HG03064 (cell line): ENCODE measurements at regions not wholly inside any gene's neighbourhood (a gene's known extent, or its start where the extent isn't known, plus 50 kb on each side); places are given as distances from the start of the nearest gene placed in this dataset.
A peak's percentile ranks its signal among the peaks of the same experiment; 100 is the strongest.

Source experiments
- ATAC-seq: cut with Tn5 transposase; IDR thresholded peaks from one replicate; pipeline ENCODE4 v1.9.1; 2021; ENCODE audit warnings: low read depth; ENCODE audit not compliant: unreplicated experiment

DNA sequence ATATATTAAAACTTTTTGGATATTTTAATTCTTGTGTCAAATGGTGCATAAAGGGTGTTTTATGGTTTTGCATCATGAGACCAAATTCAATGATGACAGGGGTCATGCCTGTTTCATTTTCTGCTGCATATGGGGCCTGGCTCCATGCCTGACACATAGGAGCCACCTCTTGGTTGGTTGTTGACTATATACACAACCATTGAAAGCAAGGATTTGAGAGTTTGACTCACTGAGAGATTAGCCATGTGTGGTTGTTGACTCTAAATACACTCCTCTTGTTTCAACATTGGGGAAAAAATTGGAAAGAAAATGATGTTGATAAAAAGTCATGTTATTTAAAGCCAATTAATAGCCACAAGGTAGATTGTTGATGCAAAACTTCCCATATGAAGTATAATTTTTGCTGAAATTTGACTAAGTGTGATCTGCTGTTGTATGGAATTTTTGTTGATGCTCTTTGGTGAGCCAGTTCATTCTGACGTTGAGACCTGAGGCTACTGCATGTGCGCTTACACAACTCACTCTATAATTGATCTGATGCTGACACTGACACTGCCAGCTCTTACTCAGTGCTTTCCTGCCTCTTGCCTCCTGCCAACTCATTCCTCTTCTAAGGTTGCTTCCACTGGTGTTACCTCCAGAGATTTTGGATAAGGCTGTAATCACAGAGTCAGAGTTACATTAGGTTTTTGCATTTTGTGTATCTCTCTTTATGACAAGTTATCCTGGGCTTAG lies 446.2 kb upstream of the SLC14A2 start:
- no peak for ATAC-seq

DNA sequence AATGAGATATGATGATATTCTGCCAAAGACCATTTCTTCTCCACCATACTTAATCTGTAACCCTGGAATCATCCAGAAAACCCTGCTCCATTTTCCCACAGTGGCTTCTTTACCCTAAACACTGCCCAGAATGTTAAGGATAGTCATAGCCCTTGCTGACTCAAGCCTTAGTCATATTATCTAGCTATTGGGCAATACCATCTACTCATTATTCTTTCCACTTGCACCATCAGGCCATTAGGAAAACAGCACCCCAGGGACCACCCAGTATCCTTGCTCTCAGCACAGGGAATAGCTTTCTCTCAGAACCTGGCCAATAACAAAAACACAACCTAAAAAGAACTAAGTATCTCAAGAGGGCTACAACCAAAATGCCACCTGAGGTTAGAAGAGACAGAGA lies 445.7 kb upstream of the SLC14A2 start:
- ATAC-seq, result no peak

DNA sequence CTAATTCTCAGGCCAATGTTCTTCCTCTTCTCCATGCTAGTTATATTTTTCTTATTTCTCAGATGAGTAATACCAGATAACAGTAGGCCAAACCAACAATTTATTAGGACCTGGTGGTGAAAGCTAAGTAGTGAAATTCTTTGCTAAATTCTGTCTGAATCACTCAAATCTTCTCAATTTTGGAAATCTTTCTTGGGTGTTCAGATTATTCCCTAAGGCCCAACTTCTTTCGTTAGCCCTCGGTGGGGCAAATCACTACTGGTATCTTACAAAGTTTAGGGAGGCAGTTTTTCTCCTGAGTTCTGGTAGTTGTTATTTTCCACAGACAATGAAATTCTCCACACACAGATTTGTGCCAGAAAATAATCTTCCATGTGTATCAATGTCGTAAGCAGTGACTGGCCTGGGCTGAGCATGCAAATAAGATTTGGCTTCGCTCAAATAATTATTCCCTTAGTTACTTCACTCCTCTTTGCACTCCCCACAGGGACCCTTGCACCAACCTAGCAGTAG lies 443.5 kb upstream of the SLC14A2 start:
- no peak for ATAC-seq

DNA sequence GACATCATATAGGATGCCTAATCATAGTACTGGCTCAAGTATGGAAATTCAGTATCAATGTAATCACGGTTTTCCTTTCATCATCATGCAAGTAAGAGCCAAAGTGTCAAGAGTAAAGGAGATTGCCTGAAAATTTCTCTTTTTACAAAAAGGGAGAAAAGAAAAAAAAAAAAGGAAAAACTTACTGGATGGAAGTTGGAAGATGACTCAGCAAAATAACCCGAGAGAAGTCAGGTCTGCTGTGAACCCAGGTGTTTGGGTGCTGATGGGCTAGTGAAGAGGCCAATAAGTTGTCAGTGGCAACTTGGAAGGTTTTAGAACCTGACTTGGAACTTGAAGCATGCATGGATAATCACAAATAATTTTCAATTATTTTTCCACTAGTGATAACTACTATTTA lies 441.9 kb upstream of the SLC14A2 start:
- ATAC-seq, result no peak

DNA sequence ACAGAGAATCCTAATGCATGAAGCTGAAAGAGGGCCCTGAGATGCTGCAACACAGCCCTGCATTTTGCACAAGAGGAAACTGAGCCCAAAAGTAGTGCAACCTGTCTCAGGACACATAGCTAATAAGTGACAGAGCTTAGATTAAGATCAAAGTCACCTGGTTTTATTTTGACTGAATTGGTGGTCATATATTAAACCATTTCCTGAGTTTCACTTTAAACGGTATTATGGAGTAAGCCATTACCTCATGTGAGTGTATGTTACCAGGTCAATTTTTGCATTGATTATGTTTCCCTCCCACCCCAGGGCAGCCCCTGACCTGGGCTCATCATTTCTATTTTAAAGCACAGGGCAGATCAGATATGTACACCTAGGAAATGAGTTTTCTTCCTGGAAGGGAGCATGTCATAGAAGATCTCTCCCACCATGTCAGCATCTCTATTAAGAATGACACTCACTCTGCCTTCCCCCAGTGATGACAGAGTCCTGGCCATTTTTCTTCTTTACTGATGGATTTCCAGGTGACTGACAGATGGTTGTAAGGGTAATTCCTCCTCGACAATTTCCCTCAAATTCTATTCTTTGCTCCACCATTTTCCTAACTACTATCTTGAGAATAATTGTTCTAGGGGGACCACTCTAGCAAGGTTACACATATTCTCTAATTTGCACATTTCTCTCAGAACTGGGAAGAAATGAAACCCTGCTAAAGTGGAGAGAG lies 441.3 kb upstream of the SLC14A2 start:
- peak; percentile 67 for ATAC-seq

DNA sequence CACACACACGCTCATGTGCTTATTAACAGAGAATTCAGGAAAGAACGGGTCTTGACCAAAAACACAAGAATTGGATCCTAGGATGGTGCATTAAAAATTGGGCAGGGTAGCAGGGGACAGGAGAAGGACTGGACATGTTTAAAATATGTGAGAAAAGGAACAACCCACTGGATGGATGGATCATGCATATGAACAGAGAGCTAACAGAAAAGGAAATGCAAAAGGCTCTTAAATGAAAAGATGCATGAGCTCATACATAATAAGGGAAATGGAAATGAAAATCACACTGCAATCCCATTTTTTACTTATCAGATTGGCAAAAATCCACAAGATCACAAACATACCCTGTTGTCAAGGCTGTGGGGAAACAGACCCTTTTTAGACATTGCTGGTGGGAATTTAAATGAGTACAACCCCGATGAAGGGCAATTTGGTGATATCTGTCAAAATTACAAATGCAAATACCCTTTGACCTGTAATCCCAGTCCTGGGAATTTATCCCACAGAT lies 440.6 kb upstream of the SLC14A2 start:
- no peak for ATAC-seq

DNA sequence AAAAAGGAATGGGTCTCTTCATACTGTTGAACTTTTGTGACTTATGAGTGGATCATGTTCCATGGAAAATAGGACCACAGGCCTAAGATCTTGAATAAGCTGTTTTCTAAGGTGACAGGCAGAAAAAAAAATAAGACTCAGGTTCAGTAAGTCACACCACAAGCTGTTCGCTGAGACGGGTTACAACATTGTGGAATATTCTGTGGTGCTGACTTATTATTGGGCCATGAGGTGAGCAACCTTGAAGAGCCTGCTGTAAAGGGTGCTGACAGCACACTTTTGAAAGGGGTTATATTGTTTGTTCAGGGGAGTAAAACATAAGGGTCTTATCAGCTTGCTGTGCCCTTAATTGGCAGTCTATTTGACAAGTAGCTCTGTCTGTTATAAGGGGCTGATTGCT lies 439.8 kb upstream of the SLC14A2 start:
- no peak for ATAC-seq

DNA sequence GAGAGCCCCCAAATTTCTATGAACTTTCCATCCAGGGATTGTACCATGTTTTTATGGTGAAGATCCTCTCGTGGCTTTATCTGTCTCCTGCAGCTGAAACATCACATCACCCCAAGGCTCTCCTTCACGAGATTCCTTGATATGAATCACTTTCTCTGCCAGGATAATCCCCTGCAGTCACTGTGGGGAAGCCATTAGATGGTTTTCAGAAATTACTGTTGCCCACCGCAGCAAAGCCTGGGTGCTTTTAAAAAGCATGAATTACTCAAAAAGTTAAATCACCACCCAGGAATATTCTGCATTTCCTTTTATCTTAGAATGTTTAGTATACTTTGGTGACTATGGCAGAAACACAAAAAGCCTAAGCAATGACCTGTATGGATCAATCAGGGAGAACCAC lies 428.4 kb upstream of the SLC14A2 start:
- ATAC-seq, result no peak

DNA sequence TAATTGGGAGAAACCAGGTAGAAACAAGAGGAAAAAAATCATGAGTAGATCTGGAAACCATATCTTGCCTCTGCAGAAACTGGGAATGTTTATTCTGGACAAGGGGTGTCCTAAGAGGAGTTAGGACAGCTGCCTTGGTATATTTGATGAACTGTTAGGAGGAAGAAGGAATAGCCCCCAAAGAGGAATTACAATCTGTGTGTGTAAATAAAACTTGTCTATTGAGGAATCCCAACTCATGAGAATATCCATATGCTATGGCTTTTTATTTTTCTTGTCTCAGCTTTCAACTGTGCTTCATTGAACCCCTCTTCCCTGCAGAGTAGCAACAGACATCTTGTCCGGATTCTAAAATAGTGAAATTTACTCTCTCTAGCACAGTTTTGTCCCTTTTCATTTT lies 423.5 kb upstream of the SLC14A2 start:
- ATAC-seq, result no peak

DNA sequence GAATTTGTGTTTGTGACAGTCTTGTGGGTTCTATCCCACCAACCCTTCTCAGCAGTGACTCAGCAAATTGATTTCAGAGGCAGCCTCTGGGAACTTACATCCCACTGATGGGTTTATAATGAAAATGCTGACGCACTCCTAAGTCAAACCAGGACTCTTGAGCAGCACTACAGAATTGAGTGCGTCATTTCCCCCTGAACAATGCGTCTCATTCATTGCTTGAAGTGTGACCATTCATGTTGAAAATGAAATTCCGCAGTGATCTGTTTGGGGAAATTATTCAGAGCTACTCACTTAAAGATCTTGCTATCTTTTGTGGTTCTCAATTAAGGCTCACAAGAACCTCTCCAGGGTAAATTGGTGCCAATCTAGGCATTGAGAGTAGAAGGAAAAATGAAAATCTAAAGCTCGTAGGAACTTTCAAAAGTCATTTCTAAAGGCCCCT lies 417.7 kb upstream of the SLC14A2 start:
- peak; percentile 96 for ATAC-seq

DNA sequence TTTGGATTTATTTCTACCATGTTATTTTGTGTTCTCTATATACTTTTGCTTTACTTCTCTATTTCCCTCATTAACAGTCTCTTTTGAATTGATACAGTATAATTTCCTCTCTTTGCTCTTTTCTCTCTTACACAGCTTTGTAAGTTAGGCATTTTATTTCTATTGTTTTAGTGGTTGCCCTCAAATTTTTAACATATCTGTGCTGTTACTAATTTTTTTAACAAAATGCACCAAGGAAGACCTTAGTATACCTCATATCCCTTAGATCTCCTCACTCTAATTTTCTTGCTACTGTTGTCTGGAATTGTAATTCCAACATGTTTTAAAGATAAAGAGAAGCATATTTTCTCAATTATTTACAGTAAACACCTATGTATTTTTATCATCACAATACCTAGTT lies 416.8 kb upstream of the SLC14A2 start:
- ATAC-seq, result no peak

DNA sequence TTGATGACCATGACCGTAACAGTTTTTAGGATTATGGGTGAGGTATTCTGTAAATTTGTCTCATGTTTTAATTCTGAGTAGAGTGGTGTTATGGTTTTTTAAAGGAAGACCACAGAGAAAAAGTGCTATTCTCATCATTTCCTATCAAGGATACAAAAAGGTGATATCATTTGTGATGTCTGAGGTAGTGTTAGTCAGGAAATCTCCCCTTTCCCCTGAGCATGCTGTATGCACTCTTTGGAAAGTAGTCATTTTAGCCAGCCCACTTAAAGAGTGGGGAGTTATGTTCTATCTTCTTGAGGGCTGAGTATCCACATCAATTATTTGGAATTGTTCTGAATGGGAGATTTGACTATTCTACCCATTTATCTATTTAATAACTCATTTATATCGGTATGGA lies 414.2 kb upstream of the SLC14A2 start:
- no peak for ATAC-seq

DNA sequence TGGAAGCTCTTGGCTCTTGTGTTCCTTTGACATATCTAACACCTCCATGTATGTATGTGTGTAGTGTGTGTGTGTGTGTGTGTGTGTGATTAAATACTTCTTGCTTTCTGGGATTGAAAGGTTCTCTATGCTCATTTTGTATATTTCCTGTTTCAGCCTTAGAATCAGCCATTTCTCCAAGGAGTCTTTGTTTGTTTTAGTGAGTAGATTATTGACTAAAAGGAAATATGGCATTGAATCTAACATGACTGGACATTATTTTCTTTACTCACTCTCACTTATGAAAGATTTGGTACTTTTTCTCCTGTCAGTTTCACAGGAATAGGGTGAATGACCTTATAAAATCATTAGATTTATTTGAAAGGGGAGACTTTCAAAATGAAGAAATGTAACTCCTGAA lies 413.8 kb upstream of the SLC14A2 start:
- ATAC-seq, result no peak

DNA sequence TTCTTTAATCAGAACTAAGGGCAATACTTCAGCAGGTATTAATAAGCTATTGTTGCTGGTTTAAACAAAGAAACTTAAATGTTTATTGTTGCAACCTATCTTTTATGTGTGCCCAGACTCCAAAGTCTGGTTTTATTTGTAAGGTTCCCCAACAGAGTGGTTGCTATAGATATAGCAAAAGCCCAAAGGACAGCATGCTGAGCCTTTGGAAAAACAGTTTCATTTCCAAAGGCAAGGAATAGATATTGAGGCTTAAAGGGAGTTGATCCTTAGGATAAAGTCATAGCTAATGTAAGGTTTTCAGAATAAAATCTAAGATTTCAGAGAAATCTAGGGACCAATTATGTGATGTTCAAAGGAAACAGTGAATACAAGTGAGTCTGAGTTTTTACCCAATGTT lies 413.2 kb upstream of the SLC14A2 start:
- no peak for ATAC-seq

DNA sequence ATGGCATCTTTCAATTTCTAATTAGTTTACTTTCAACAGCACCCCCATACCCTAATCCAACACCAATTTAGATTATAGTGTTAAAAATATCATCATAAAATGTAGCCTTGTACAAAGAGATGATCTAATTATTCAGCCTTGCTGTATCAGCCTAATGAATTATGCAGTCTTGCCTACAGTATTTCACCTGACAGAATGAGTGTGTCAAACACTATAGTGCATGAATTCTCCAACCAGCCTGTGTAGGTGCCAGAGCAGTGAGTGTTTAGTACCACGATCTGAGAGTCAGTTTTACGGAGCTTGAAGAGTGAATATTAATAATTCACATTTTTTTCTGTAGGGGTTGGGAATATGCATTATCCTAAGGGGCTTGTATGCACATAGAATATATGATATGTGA lies 411.6 kb upstream of the SLC14A2 start:
- no peak for ATAC-seq

DNA sequence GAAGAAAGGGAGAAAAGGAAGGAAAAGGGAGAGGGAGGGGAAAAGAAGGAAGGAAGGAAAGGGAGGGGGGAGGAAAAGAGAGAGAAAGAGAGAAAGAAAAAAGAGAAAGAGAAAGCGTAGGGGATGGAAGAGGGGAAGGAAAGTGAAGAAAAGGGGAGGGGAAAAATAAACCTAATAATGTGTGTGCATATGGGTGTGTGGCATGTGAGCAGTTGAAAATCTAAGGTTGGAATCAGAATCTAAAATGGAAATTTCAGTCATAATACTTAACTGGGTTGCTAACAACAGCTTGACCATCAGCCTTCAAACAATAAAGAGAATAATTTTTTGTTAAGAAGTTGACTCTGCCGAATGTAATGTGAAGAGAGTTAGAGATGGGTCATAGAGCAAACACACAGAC lies 407.9 kb upstream of the SLC14A2 start:
- no peak for ATAC-seq

DNA sequence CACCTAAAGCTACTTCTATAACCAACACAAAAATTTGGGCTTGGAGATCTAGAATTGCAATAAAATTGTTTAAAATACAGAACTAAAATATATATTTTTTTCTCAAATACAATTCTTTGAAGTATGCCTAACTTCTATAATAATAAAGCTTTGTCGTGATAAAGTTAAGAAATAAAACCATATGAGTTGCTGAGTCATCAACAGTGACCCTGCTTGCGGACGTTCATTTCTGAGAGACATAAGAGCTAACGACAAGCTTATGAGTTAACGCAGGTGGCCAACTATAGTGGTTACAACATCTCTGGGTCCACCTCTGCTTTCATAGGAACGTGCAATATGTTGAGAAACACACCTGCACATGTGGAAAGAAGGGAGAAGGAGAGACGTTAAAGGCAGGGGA lies 407.1 kb upstream of the SLC14A2 start:
- no peak for ATAC-seq

DNA sequence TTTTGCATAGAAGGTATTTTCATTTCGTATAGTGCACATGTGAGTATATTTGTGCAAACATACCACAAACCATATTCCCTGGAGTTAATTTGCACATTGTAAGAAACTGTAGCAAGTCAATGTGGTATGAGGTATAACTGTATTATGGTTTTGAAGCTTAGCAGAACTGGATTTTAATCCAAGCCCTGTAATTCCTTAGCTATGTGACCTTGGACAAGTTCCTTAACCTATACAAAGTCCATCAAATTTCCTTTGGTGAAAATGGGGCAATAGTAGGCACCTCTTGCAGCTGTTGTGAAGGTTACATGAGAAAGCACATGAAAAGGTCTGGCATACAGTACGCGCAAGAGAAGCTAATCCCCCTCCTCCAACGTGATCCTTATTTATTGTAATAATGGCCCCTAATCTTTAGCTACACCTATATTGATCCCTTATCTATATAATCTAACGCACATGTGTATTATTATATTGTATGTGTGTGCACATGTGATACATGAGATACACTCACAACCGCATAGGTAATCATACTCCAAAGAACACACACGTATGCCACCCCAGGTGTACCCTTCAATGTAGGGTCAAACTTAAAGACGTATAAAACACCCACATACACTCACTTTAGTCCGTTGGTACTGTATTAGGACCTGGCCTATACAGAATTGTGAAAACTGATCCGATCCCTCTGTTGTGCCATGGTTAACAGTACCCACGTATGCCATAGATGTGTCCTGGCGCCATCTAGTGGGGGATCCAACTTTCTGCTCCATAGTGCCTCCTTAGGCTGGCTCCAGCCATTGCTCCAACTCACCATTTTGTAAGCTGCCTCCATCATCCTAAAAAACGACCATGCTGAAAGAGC lies 402.9 kb upstream of the SLC14A2 start:
- ATAC-seq, result peak; percentile 99

DNA sequence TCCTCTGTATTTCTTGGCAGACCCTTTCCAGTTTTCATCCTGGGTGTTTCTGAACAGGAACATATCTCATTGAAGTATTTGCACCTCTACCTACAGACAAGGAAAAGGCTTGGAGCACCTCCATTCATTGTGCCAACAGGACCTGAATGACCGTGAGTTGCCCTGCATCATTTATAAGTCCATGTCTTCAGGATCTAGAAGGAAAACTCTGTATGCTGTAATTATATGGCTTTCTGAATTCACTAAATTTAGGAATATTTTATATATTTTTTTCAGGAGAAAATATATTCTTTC lies 402.3 kb upstream of the SLC14A2 start:
- no peak for ATAC-seq

DNA sequence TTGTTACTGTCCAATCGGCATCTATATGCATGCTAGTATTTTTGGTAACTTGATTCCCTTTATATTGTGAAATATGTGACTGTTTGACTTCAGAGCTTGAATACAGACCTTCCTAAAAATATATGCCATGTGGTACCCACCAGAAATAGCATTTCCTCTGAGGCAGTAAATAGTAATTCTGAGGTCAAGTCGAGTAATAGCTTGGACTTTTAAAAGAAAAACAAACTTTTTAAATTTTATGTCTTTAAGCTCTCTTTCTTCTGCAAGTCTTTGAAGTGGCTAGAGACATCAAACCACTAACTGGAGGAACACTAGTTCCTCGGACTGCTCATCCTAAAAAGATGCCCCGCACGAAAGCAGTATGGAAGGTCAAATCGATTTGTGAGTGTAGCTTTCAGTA lies 396.8 kb upstream of the SLC14A2 start:
- ATAC-seq, result no peak

DNA sequence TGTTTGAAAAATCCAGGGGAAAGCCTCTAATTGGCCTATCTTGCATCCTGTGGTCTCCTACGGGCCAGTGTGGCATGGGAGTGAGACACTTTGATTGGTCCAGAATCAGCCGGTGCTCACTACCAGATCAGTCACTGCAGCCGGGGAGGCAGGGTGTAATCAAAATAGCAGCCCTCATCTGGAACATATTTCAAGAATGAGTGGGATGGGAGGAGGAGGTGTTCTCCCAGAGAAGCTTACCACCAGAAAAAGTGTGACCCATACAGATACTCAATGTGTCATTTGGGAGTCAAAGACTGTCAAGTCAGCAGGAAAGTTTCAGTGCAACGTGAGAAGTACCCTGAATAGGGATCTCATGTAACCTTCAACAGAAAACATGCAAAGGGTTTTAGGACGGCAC lies 393.9 kb upstream of the SLC14A2 start:
- ATAC-seq, result no peak
